Liver (tissue), 8 donors: ENCODE measurements at regions not wholly inside any gene's neighbourhood (a gene's known extent, or its start where the extent isn't known, plus 50 kb on each side); places are given as distances from the start of the nearest gene placed in this dataset.

Experiments
- DNase-seq: peaks from one replicate; pipeline ENCODE4 v3.0.0-alpha.2; 2017; ENCODE audit warnings: low spot score
- H3K27ac ChIP-seq, 2 donors: one replicate each; pipeline ENCODE4 v1.7.0; 2013; ENCODE audit warnings: inconsistent platforms in 2 of 2, low read length in 2 of 2, control low read depth in 1 of 2, low read depth in 1 of 2, mild to moderate bottlenecking in 1 of 2
- H3K27me3 ChIP-seq, 4 donors: one replicate each; pipeline versions ENCODE4 v1.6.1 to v1.7.0; 2013; ENCODE audit warnings: low read length in 3 of 4, inconsistent platforms in 1 of 4, mild to moderate bottlenecking in 1 of 4, moderate library complexity in 1 of 4; ENCODE audit not compliant: control insufficient read depth in 4 of 4, insufficient read depth in 4 of 4
- H3K36me3 ChIP-seq, 4 donors: one replicate each; pipeline versions ENCODE4 v1.6.1 to v1.7.0; 2013; ENCODE audit warnings: low read length in 3 of 4, mild to moderate bottlenecking in 3 of 4, low read depth in 1 of 4, moderate library complexity in 1 of 4; ENCODE audit not compliant: control insufficient read depth in 4 of 4, insufficient read depth in 3 of 4
- H3K4me1 ChIP-seq, 4 donors: one replicate each; pipeline versions ENCODE4 v1.6.1 to v1.7.0; 2013; ENCODE audit warnings: low read length in 3 of 4, mild to moderate bottlenecking in 3 of 4, moderate library complexity in 1 of 4; ENCODE audit not compliant: control insufficient read depth in 4 of 4, insufficient read depth in 4 of 4
- H3K4me3 ChIP-seq, 3 donors: one replicate each; pipeline versions ENCODE4 v1.6.1 to v1.7.0; 2013; ENCODE audit warnings: low read length in 3 of 3, control low read depth in 1 of 3, low read depth in 1 of 3, mild to moderate bottlenecking in 1 of 3
- H3K9ac ChIP-seq, 2 donors: one replicate each; pipeline ENCODE4 v1.7.0; 2013; ENCODE audit warnings: low read length in 2 of 2, mild to moderate bottlenecking in 2 of 2, moderate library complexity in 2 of 2, control low read depth in 1 of 2, low read depth in 1 of 2
- H3K9me3 ChIP-seq, 4 donors: one replicate each; pipeline versions ENCODE4 v1.6.1 to v1.7.0; 2013; ENCODE audit warnings: low read length in 3 of 4; ENCODE audit not compliant: control insufficient read depth in 4 of 4
- CTCF ChIP-seq: fragments of 150-350 bp; IDR thresholded peaks from 2 replicates; pipeline ENCODE4 v1.5.1; 2017; ENCODE audit warnings: improper control_type of control experiment, low read depth, low read length; ENCODE audit not compliant: missing input control
- EGR1 ChIP-seq, 2 donors: IDR thresholded peaks; 2 replicates each; pipeline ENCODE4 v1.6.1; 2016 to 2018; ENCODE audit warnings: antibody characterized with exemption in 2 of 2, low read depth in 2 of 2
- FOXA1 ChIP-seq: IDR thresholded peaks from 2 replicates; pipeline ENCODE4 v1.6.1; 2016; ENCODE audit warnings: antibody characterized with exemption
- FOXA2 ChIP-seq: IDR thresholded peaks from 2 replicates; pipeline ENCODE4 v1.6.1; 2016; ENCODE audit warnings: antibody characterized with exemption
- GABPA ChIP-seq, 2 donors: IDR thresholded peaks in 1 of 2; conservative IDR thresholded peaks in 1 of 2; 2 replicates each; pipeline ENCODE4 v1.6.1; 2016; ENCODE audit warnings: antibody characterized with exemption in 2 of 2, mild to moderate bottlenecking in 1 of 2, moderate library complexity in 1 of 2
- HNF4A ChIP-seq, 2 donors: conservative IDR thresholded peaks; 2 replicates each; pipeline ENCODE4 v1.6.1; 2016; ENCODE audit warnings: antibody characterized with exemption in 2 of 2, mild to moderate bottlenecking in 2 of 2
- HNF4G ChIP-seq: IDR thresholded peaks from 2 replicates; pipeline ENCODE4 v1.6.1; 2016; ENCODE audit warnings: antibody characterized with exemption
- JUND ChIP-seq, 2 donors: IDR thresholded peaks; 2 replicates each; pipeline ENCODE4 v1.6.1; 2016; ENCODE audit warnings: antibody characterized with exemption in 2 of 2
- NR2F2 ChIP-seq: IDR thresholded peaks from 2 replicates; pipeline ENCODE4 v1.6.1; 2016; ENCODE audit warnings: antibody characterized with exemption
- RAD21 ChIP-seq, 2 donors: IDR thresholded peaks; 2 replicates each; pipeline ENCODE4 v1.6.1; 2016; ENCODE audit warnings: antibody characterized with exemption in 2 of 2, mild to moderate bottlenecking in 2 of 2
- RXRA ChIP-seq, 2 donors: IDR thresholded peaks; 2 replicates each; pipeline ENCODE4 v1.6.1; 2017 to 2018; ENCODE audit warnings: antibody characterized with exemption in 2 of 2, mild to moderate bottlenecking in 1 of 2
- SP1 ChIP-seq: IDR thresholded peaks from 2 replicates; pipeline ENCODE4 v1.6.1; 2018; ENCODE audit warnings: antibody characterized with exemption, mild to moderate bottlenecking
- TAF1 ChIP-seq: conservative IDR thresholded peaks from 2 replicates; pipeline ENCODE4 v1.6.1; 2016; ENCODE audit warnings: antibody characterized with exemption, mild to moderate bottlenecking
- YY1 ChIP-seq: IDR thresholded peaks from 2 replicates; pipeline ENCODE4 v1.6.1; 2016; ENCODE audit warnings: antibody characterized with exemption, mild to moderate bottlenecking
- ZBTB33 ChIP-seq: IDR thresholded peaks from 2 replicates; pipeline ENCODE4 v1.6.1; 2016; ENCODE audit warnings: antibody characterized with exemption
- WGBS: extraction: QIAGEN DNeasy Blood & Tissue Kit; methylation state at CpG from one replicate; pipeline ENCODE4 v1.1.7; 2013; 5-methylcytosine and 5-hydroxymethylcytosine counted together
- TF ChIP-seq, protein P1 (sequence below): IDR thresholded peaks from 2 replicates; pipeline ENCODE4 v1.6.1; 2016; ENCODE audit warnings: antibody characterized with exemption
- TF ChIP-seq, protein P2 (sequence below): IDR thresholded peaks from 2 replicates; pipeline ENCODE4 v1.6.1; 2016; ENCODE audit warnings: antibody characterized with exemption, mild to moderate bottlenecking
- donor health status: healthy.
- donor health status: healthy.
- donor health status: healthy.
- donor health status: healthy.
- donor health status: healthy.

- no peak overlapping the region for H3K27ac ChIP-seq
- H3K4me1 ChIP-seq = no peaks in the 10 kb centered on the region
- H3K4me3 ChIP-seq = no peak overlapping the region
- H3K9me3 ChIP-seq = no peaks in the 10 kb centered on the region
- H3K9ac ChIP-seq = no peak overlapping the region
- no peaks in the 10 kb centered on the region for H3K36me3 ChIP-seq
- 74% methylated on average over 4 of the region's 4 CpGs for WGBS
- no peaks in the 10 kb centered on the region for H3K27me3 ChIP-seq
- TF ChIP-seq HNF4A (conservative IDR thresholded peaks at IDR 0.05) (no peak), TAF1 (no peak), GABPA (IDR thresholded peaks at IDR 0.05 in 1 of 2, conservative IDR thresholded peaks at IDR 0.05 in 1 of 2) (no peak), YY1 (no peak), SP1 (no peak), RAD21 (IDR thresholded peaks at IDR 0.05) (no peak), FOXA1 (no peak), JUND (IDR thresholded peaks at IDR 0.05) (no peak), EGR1 (IDR thresholded peaks at IDR 0.05; ENCODE audit: low read depth in 2 of 2) (no peak), FOXA2 (no peak)
- TF ChIP-seq, protein P1, sequence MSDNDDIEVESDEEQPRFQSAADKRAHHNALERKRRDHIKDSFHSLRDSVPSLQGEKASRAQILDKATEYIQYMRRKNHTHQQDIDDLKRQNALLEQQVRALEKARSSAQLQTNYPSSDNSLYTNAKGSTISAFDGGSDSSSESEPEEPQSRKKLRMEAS = no peak
- no peak for DNase-seq
Measured at GRCh38 chr20:39359981-39360620, 398.0 kb downstream of the DHX35 start.

GRCh38 chr20:39358052-39358451 lies 395.9 kb downstream of the DHX35 start:
- peak in 1 of 2 donors; percentile 21 for TF ChIP-seq RXRA (IDR thresholded peaks at IDR 0.05)
- no peak for TF ChIP-seq RAD21 (IDR thresholded peaks at IDR 0.05)
- TF ChIP-seq, protein P1 = peak; percentile 16
- Histone ChIP-seq H3K27me3 (no peaks in the 10 kb centered on the region), H3K4me3 (no peak overlapping the region), H3K36me3 (no peaks in the 10 kb centered on the region), H3K4me1 (no peaks in the 10 kb centered on the region), H3K9me3 (no peaks in the 10 kb centered on the region), H3K9ac (no peak overlapping the region), H3K27ac (no peak overlapping the region)
- DNase-seq = no peak
- WGBS = 72% methylated on average over 1 of the region's 1 CpG

DNA sequence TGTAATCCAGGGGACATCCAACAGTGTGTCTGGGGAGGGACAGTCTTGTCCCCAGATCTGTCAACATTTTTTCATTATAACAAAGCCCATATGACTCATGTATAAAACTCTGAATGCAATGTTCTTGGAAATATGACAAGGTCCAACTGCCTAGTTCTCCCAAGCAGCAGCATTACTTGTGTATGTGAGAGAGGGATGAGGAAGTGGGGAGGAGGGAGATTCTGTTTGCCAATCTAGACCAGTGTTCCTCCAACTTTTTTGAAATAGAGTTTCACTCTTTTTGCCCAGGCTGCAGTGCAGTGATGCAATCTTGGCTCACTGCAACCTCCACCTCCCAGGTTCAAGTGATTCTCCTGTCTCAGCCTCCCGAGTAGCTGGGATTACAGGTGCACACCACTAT lies 394.8 kb downstream of the DHX35 start:
- Histone ChIP-seq H3K4me1 (no peaks in the 10 kb centered on the region), H3K27me3 (no peaks in the 10 kb centered on the region), H3K27ac (no peak overlapping the region), H3K9me3 (no peaks in the 10 kb centered on the region), H3K4me3 (no peak overlapping the region), H3K36me3 (no peaks in the 10 kb centered on the region), H3K9ac (no peak overlapping the region)
- 84% methylated on average over 1 of the region's 1 CpG for WGBS
- TF ChIP-seq HNF4G (no peak), YY1 (no peak), GABPA (IDR thresholded peaks at IDR 0.05 in 1 of 2, conservative IDR thresholded peaks at IDR 0.05 in 1 of 2) (no peak), TAF1 (no peak), EGR1 (IDR thresholded peaks at IDR 0.05; ENCODE audit: low read depth in 2 of 2) (no peak), RAD21 (IDR thresholded peaks at IDR 0.05) (no peak), CTCF (no peak), SP1 (no peak), FOXA1 (no peak), JUND (IDR thresholded peaks at IDR 0.05) (no peak), NR2F2 (no peak), ZBTB33 (no peak), HNF4A (conservative IDR thresholded peaks at IDR 0.05) (no peak), FOXA2 (no peak)
- TF ChIP-seq, protein P1 = no peak
- TF ChIP-seq, protein P2, sequence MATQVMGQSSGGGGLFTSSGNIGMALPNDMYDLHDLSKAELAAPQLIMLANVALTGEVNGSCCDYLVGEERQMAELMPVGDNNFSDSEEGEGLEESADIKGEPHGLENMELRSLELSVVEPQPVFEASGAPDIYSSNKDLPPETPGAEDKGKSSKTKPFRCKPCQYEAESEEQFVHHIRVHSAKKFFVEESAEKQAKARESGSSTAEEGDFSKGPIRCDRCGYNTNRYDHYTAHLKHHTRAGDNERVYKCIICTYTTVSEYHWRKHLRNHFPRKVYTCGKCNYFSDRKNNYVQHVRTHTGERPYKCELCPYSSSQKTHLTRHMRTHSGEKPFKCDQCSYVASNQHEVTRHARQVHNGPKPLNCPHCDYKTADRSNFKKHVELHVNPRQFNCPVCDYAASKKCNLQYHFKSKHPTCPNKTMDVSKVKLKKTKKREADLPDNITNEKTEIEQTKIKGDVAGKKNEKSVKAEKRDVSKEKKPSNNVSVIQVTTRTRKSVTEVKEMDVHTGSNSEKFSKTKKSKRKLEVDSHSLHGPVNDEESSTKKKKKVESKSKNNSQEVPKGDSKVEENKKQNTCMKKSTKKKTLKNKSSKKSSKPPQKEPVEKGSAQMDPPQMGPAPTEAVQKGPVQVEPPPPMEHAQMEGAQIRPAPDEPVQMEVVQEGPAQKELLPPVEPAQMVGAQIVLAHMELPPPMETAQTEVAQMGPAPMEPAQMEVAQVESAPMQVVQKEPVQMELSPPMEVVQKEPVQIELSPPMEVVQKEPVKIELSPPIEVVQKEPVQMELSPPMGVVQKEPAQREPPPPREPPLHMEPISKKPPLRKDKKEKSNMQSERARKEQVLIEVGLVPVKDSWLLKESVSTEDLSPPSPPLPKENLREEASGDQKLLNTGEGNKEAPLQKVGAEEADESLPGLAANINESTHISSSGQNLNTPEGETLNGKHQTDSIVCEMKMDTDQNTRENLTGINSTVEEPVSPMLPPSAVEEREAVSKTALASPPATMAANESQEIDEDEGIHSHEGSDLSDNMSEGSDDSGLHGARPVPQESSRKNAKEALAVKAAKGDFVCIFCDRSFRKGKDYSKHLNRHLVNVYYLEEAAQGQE = no peak
- no peak for DNase-seq
